Activated CD4-positive, alpha-beta T cell treated with anti-CD3 and anti-CD28 coated beads for 48 hours (primary cell): ENCODE measurements at regions not wholly inside any gene's neighbourhood (a gene's known extent, or its start where the extent isn't known, plus 50 kb on each side); places are given as distances from the start of the nearest gene placed in this dataset.

ENCODE experiments used
- DNase-seq: peaks from one replicate; pipeline ENCODE4 v3.0.0-alpha.2; 2020

GRCh38 chr7:68457481-68457880 lies 1140.8 kb upstream of the AUTS2 start:
- DNase-seq, result no peak

GRCh38 chr7:68458010-68458908 lies 1140.0 kb upstream of the AUTS2 start:
- DNase-seq, result no peak

GRCh38 chr7:68461430-68461829 lies 1136.8 kb upstream of the AUTS2 start:
- DNase-seq, result no peak

- no peak for DNase-seq
These were observed 1127.3 kb upstream of the AUTS2 start for GRCh38 chr7:68470836-68471435.

- DNase-seq, result no peak
These were observed 1125.6 kb upstream of the AUTS2 start for GRCh38 chr7:68472688-68473087.

GRCh38 chr7:68474661-68475216 lies 1123.5 kb upstream of the AUTS2 start:
- no peak for DNase-seq

GRCh38 chr7:68476966-68477365 lies 1121.3 kb upstream of the AUTS2 start:
- DNase-seq, result no peak

- no peak for DNase-seq
These were observed 1119.9 kb upstream of the AUTS2 start for GRCh38 chr7:68478326-68478725.

GRCh38 chr7:68482800-68483199 lies 1115.5 kb upstream of the AUTS2 start:
- DNase-seq, result no peak

GRCh38 chr7:68484731-68485130 lies 1113.5 kb upstream of the AUTS2 start:
- no peak for DNase-seq

- DNase-seq, result no peak
These were observed 1112.9 kb upstream of the AUTS2 start for GRCh38 chr7:68485253-68485917.

- DNase-seq, result no peak
These were observed 1109.8 kb upstream of the AUTS2 start for GRCh38 chr7:68488341-68489060.

- no peak for DNase-seq
These were observed 1106.5 kb upstream of the AUTS2 start for GRCh38 chr7:68491523-68492358.

GRCh38 chr7:68492359-68492690 lies 1106.0 kb upstream of the AUTS2 start:
- no peak for DNase-seq

- no peak for DNase-seq
These were observed 1094.9 kb upstream of the AUTS2 start for GRCh38 chr7:68503400-68503799.

GRCh38 chr7:68504716-68505115 lies 1093.6 kb upstream of the AUTS2 start:
- no peak for DNase-seq

GRCh38 chr7:68505721-68506120 lies 1092.6 kb upstream of the AUTS2 start:
- DNase-seq, result no peak

GRCh38 chr7:68507668-68508067 lies 1090.6 kb upstream of the AUTS2 start:
- no peak for DNase-seq

GRCh38 chr7:68509054-68509453 lies 1089.2 kb upstream of the AUTS2 start:
- DNase-seq, result no peak

- no peak for DNase-seq
These were observed 1088.7 kb upstream of the AUTS2 start for GRCh38 chr7:68509603-68510002.

- DNase-seq, result no peak
These were observed 1087.0 kb upstream of the AUTS2 start for GRCh38 chr7:68511281-68511680.

- DNase-seq, result no peak
These were observed 1085.8 kb upstream of the AUTS2 start for GRCh38 chr7:68512466-68512865.
